HepG2 (cell line): ENCODE measurements at regions not wholly inside any gene's neighbourhood (a gene's known extent, or its start where the extent isn't known, plus 50 kb on each side); places are given as distances from the start of the nearest gene placed in this dataset.

Experiments used
- EZH2 ChIP-seq: conservative IDR thresholded peaks from 2 replicates; pipeline ENCODE4 v1.6.1; 2012; ENCODE audit warnings: mild to moderate bottlenecking, low read depth, low read length, moderate library complexity
- HCFC1 ChIP-seq: fragments of 150-350 bp; IDR thresholded peaks from 2 replicates; pipeline ENCODE4 v1.6.1; 2014; ENCODE audit warnings: low read depth, low read length
- HOXA7 ChIP-seq: sonication (generic); formaldehyde crosslinking; IDR thresholded peaks from 2 replicates; pipeline ENCODE4 v1.8.1; 2022; ENCODE audit warnings: mild to moderate bottlenecking, missing genetic modification reagents, moderate library complexity
- REST ChIP-seq, 2 experiments: IDR thresholded peaks; 2 replicates each; pipeline ENCODE4 v1.6.1; 2011 to 2012; ENCODE audit warnings: low read length in 2 of 2, borderline replicate concordance in 1 of 2, low read depth in 1 of 2, mild to moderate bottlenecking in 1 of 2, moderate library complexity in 1 of 2
- SIN3A ChIP-seq: IDR thresholded peaks from 2 replicates; pipeline ENCODE4 v1.6.1; 2011; ENCODE audit warnings: low read depth, mild to moderate bottlenecking, control low read depth, low read length, borderline replicate concordance
- SMC3 ChIP-seq: IDR thresholded peaks from 2 replicates; pipeline ENCODE4 v1.6.1; 2011; ENCODE audit warnings: low read length, improper control_type of control experiment
- SRSF4 ChIP-seq: fragments of 200-400 bp; formaldehyde crosslinking; IDR thresholded peaks from one replicate; pipeline ENCODE4 v1.6.1; 2018; ENCODE audit warnings: mild to moderate bottlenecking, low read depth, low read length, moderate library complexity; ENCODE audit not compliant: poor library complexity, severe bottlenecking
- TCF12 ChIP-seq, 2 experiments: fragments of 450-650 bp in 1 of 2; sonication (generic) in 1 of 2; formaldehyde crosslinking in 1 of 2; IDR thresholded peaks; 2 replicates each; pipeline versions ENCODE4 v1.6.1 to v1.8.0; 2017 to 2022; ENCODE audit warnings: antibody characterized with exemption in 1 of 2, mild to moderate bottlenecking in 1 of 2, missing genetic modification reagents in 1 of 2, moderate library complexity in 1 of 2
- ZFP91 ChIP-seq: sonication (generic); formaldehyde crosslinking; IDR thresholded peaks from 2 replicates; pipeline ENCODE4 v1.9.0; 2022; ENCODE audit warnings: missing genetic modification reagents, mild to moderate bottlenecking, borderline replicate concordance
- ZNF224 ChIP-seq: sonication (generic); formaldehyde crosslinking; IDR thresholded peaks from 2 replicates; pipeline ENCODE4 v1.5.0; 2020; ENCODE audit warnings: mild to moderate bottlenecking, missing genetic modification reagents
- ZNF232 ChIP-seq: sonication (generic); formaldehyde crosslinking; IDR thresholded peaks from 2 replicates; pipeline ENCODE4 v1.4.0; 2020; ENCODE audit warnings: missing genetic modification reagents, borderline replicate concordance
- ZNF597 ChIP-seq: sonication (generic); formaldehyde crosslinking; IDR thresholded peaks from 2 replicates; pipeline ENCODE4 v1.5.0; 2020; ENCODE audit warnings: missing genetic modification reagents
- ZUFSP ChIP-seq: sonication (generic); formaldehyde crosslinking; IDR thresholded peaks from 2 replicates; pipeline ENCODE4 v1.9.0; 2021; ENCODE audit warnings: missing genetic modification reagents, mild to moderate bottlenecking, borderline replicate concordance

GRCh38 chr10:106499448-106499847 is 665.1 kb downstream of the SORCS1 start:
- TF ChIP-seq HCFC1 (no peak), SRSF4 (no peak), ZUFSP (CRISPR knock-in tag) (no peak), ZFP91 (no peak), HOXA7 (no peak), EZH2 (no peak), SMC3 (no peak), TCF12 (IDR thresholded peaks at IDR 0.05) (no peak), TCF12 (CRISPR knock-in tag; IDR thresholded peaks at IDR 0.05) (no peak), REST (IDR thresholded peaks at IDR 0.05; ENCODE audit: borderline replicate concordance in 1 of 2, low read depth in 1 of 2, low read length in 2 of 2) (no peak), SIN3A (no peak), ZNF232 (no peak), ZNF597 (CRISPR knock-in tag) (no peak), ZNF224 (CRISPR knock-in tag) (no peak)
